ENCODE measurements at regions not wholly inside any gene's neighbourhood (a gene's known extent, or its start where the extent isn't known, plus 50 kb on each side); places are given as distances from the start of the nearest gene placed in this dataset.

GRCh38 chr3:10585945-10586344, 80.6 kb upstream of the ATP2B2 start:
- 0 to 20% methylated on average over 1 of the region's 1 CpG for WGBS, 2 experiments (ENCODE audit: low coverage in 1 of 2, low lambda C conversion rate in 2 of 2, missing lambda C conversion rate in 2 of 2)
- in situ Hi-C loops (cut with MboI), result no loop called here
- peaks cover 9% of the 10 kb centered on the region for H3K27me3 ChIP-seq (replicated peaks; ENCODE audit: insufficient read depth)
- no peak for TF ChIP-seq EZH2 (IDR thresholded peaks at IDR 0.05; ENCODE audit: insufficient read depth, poor library complexity, severe bottlenecking)
- no peak for TF ChIP-seq EZH2phosphoT487 (IDR thresholded peaks at IDR 0.05; ENCODE audit: insufficient read depth, low read depth)
- H4K20me1 ChIP-seq (ENCODE audit: insufficient read depth), result no peaks in the 10 kb centered on the region
- no peaks in the 10 kb centered on the region for H3K9me2 ChIP-seq (ENCODE audit: insufficient read depth)
- DNase-seq, result no peak
- no peaks in the 10 kb centered on the region for H3K4me1 ChIP-seq (ENCODE audit: insufficient read depth)
- no peaks in the 10 kb centered on the region for H3K9me3 ChIP-seq (ENCODE audit: low read depth)
- H3K4me2 ChIP-seq (ENCODE audit: unreplicated experiment), result no peak overlapping the region
- H3F3A ChIP-seq (ENCODE audit: insufficient read depth), result no peaks in the 10 kb centered on the region
- no peaks in the 10 kb centered on the region for H3K36me3 ChIP-seq (ENCODE audit: low read depth)
- no peak overlapping the region for H3K27ac ChIP-seq
- H3K9ac ChIP-seq, result no peak overlapping the region
- no peaks in the 10 kb centered on the region for H3K79me2 ChIP-seq (ENCODE audit: insufficient read depth)
- H2AFZ ChIP-seq, result no peak overlapping the region
- H3K4me3 ChIP-seq, result no peak overlapping the region

- no peak overlapping the region for H3K4me3 ChIP-seq
- in situ Hi-C loops (cut with MboI), result no loop called here
- no peaks in the 10 kb centered on the region for H3K9me2 ChIP-seq (ENCODE audit: insufficient read depth)
- no peaks in the 10 kb centered on the region for H3K36me3 ChIP-seq (ENCODE audit: low read depth)
- no peak overlapping the region for H3K4me2 ChIP-seq (ENCODE audit: unreplicated experiment)
- H3K27ac ChIP-seq, result no peak overlapping the region
- no peak for TF ChIP-seq EZH2phosphoT487 (IDR thresholded peaks at IDR 0.05; ENCODE audit: insufficient read depth, low read depth)
- TF ChIP-seq EZH2 (IDR thresholded peaks at IDR 0.05; ENCODE audit: insufficient read depth, poor library complexity, severe bottlenecking), result no peak
- 0 out of 2 replicates have a peak, but pooled peaks cover 3% of the 10 kb centered on the region for H3K27me3 ChIP-seq (replicated peaks; ENCODE audit: insufficient read depth)
- no peaks in the 10 kb centered on the region for H3K4me1 ChIP-seq (ENCODE audit: insufficient read depth)
- WGBS, 2 experiments (ENCODE audit: low coverage in 1 of 2, low lambda C conversion rate in 2 of 2, missing lambda C conversion rate in 2 of 2), result 9 to 14% methylated on average over 8 of the region's 8 CpGs
- DNase-seq, result peak; percentile 64
- no peak overlapping the region for H3K9ac ChIP-seq
- no peaks in the 10 kb centered on the region for H3K9me3 ChIP-seq (ENCODE audit: low read depth)
- no peak overlapping the region for H2AFZ ChIP-seq
- no peaks in the 10 kb centered on the region for H4K20me1 ChIP-seq (ENCODE audit: insufficient read depth)
- no peaks in the 10 kb centered on the region for H3K79me2 ChIP-seq (ENCODE audit: insufficient read depth)
- H3F3A ChIP-seq (ENCODE audit: insufficient read depth), result no peaks in the 10 kb centered on the region
Observed at GRCh38 chr3:10594915-10595314, 89.5 kb upstream of the ATP2B2 start.

- WGBS, 2 experiments (ENCODE audit: low coverage in 1 of 2, low lambda C conversion rate in 2 of 2, missing lambda C conversion rate in 2 of 2), result 52 to 54% methylated on average over 10 to 13 of the region's 13 CpGs
- H3K9ac ChIP-seq, result no peak overlapping the region
- H4K20me1 ChIP-seq (ENCODE audit: insufficient read depth), result no peaks in the 10 kb centered on the region
- in situ Hi-C loops (cut with MboI), result no loop called here
- H3F3A ChIP-seq (ENCODE audit: insufficient read depth), result no peaks in the 10 kb centered on the region
- no peaks in the 10 kb centered on the region for H3K27me3 ChIP-seq (replicated peaks; ENCODE audit: insufficient read depth)
- H3K36me3 ChIP-seq (ENCODE audit: low read depth), result no peaks in the 10 kb centered on the region
- H3K27ac ChIP-seq, result no peak overlapping the region
- no peak overlapping the region for H3K4me2 ChIP-seq (ENCODE audit: unreplicated experiment)
- H3K4me1 ChIP-seq (ENCODE audit: insufficient read depth), result no peaks in the 10 kb centered on the region
- no peak for DNase-seq
- H3K9me2 ChIP-seq (ENCODE audit: insufficient read depth), result no peaks in the 10 kb centered on the region
- H3K79me2 ChIP-seq (ENCODE audit: insufficient read depth), result no peaks in the 10 kb centered on the region
- H3K4me3 ChIP-seq, result no peak overlapping the region
- H3K9me3 ChIP-seq (ENCODE audit: low read depth), result no peaks in the 10 kb centered on the region
- no peak overlapping the region for H2AFZ ChIP-seq
- TF ChIP-seq EZH2phosphoT487 (IDR thresholded peaks at IDR 0.05; ENCODE audit: insufficient read depth, low read depth), result no peak
Observed at GRCh38 chr3:10596746-10597448, 91.5 kb upstream of the ATP2B2 start.

- 21 to 23% methylated on average over 4 of the region's 4 CpGs for WGBS, 2 experiments (ENCODE audit: low coverage in 1 of 2, low lambda C conversion rate in 2 of 2, missing lambda C conversion rate in 2 of 2)
- Histone ChIP-seq H3K79me2 (ENCODE audit: insufficient read depth) (no peaks in the 10 kb centered on the region), H3K4me3 (no peak overlapping the region)
Observed at GRCh38 chr3:10597733-10598132, 92.3 kb upstream of the ATP2B2 start.

More at GRCh38 chr3:10597733-10598132, 92.3 kb upstream of the ATP2B2 start:
- no peak overlapping the region for H3K4me2 ChIP-seq (ENCODE audit: unreplicated experiment)
- H3K27me3 ChIP-seq (replicated peaks; ENCODE audit: insufficient read depth), result peaks cover 2% of the 10 kb centered on the region
- no peaks in the 10 kb centered on the region for H3K36me3 ChIP-seq (ENCODE audit: low read depth)
- no peak for DNase-seq
- no peak overlapping the region for H3K27ac ChIP-seq
- H4K20me1 ChIP-seq (ENCODE audit: insufficient read depth), result no peaks in the 10 kb centered on the region
- H2AFZ ChIP-seq, result no peak overlapping the region
- no peaks in the 10 kb centered on the region for H3F3A ChIP-seq (ENCODE audit: insufficient read depth)
- in situ Hi-C loops (cut with MboI), result no loop called here
- TF ChIP-seq EZH2 (IDR thresholded peaks at IDR 0.05; ENCODE audit: insufficient read depth, poor library complexity, severe bottlenecking) (no peak), EZH2phosphoT487 (IDR thresholded peaks at IDR 0.05; ENCODE audit: insufficient read depth, low read depth) (no peak)
- no peaks in the 10 kb centered on the region for H3K4me1 ChIP-seq (ENCODE audit: insufficient read depth)
- no peaks in the 10 kb centered on the region for H3K9me2 ChIP-seq (ENCODE audit: insufficient read depth)
- no peak overlapping the region for H3K9ac ChIP-seq
- no peaks in the 10 kb centered on the region for H3K9me3 ChIP-seq (ENCODE audit: low read depth)
